Neutrophil (primary cell): ENCODE measurements at regions not wholly inside any gene's neighbourhood (a gene's known extent, or its start where the extent isn't known, plus 50 kb on each side); places are given as distances from the start of the nearest gene placed in this dataset.

Experiments used
- H3K27ac ChIP-seq: fragments of 200-600 bp; sonication (generic); 2 replicates; pipeline ENCODE4 v1.5.1; 2016; ENCODE audit warnings: mild to moderate bottlenecking, moderate library complexity
- H3K27me3 ChIP-seq: fragments of 200-600 bp; sonication (generic); 2 replicates; pipeline ENCODE4 v1.6.0; 2016; ENCODE audit warnings: mild to moderate bottlenecking
- H3K36me3 ChIP-seq: fragments of 200-600 bp; sonication (generic); 2 replicates; pipeline ENCODE4 v1.5.1; 2017
- H3K4me1 ChIP-seq, 2 experiments: fragments of 200-600 bp in 1 of 2; sonication (generic) in 1 of 2; 1 replicate in 1 of 2; 2 replicates in 1 of 2; pipeline versions ENCODE4 v1.5.1 to v1.6.1; 2013 to 2016; ENCODE audit warnings: low read depth in 1 of 2, low read length in 1 of 2, mild to moderate bottlenecking in 1 of 2, moderate library complexity in 1 of 2; ENCODE audit not compliant: control insufficient read depth in 1 of 2, insufficient read depth in 1 of 2
- H3K4me3 ChIP-seq, 2 experiments: fragments of 200-600 bp in 1 of 2; sonication (generic) in 1 of 2; 1 replicate in 1 of 2; 2 replicates in 1 of 2; pipeline ENCODE4 v1.5.1; 2013 to 2016; ENCODE audit warnings: low read depth in 1 of 2, low read length in 1 of 2, mild to moderate bottlenecking in 1 of 2, moderate library complexity in 1 of 2
- H3K9me3 ChIP-seq: fragments of 200-600 bp; sonication (generic); 2 replicates; pipeline ENCODE4 v1.5.1; 2016
- TF ChIP-seq, protein P1 (sequence below): fragments of 200-600 bp; sonication (generic); IDR thresholded peaks from 2 replicates; pipeline ENCODE4 v1.5.1; 2016; ENCODE audit warnings: antibody characterized with exemption

DNA sequence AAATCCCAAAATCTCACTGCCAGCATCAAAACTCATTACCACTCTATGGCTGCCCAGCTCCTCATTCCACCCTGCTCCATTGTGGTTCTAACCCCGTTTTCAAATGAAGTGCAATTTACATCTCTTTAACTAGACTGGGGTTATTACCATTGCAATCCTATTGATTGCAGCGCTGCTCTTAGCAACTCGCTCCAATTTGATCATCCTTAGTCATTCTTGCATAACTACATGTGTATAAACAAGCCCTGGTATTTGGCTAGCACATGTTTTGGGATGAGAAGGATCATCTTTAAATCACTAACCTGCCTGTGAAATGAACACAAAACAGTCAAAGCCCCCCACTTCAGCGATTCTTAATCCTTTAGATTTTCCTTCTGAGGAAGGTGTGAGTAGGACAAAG lies 340.1 kb upstream of the PPARGC1A start:
- H3K36me3 ChIP-seq, result no peaks in the 10 kb centered on the region
- no peak overlapping the region for H3K27ac ChIP-seq
- H3K27me3 ChIP-seq, result no peaks in the 10 kb centered on the region
- H3K4me1 ChIP-seq, result no peaks in the 10 kb centered on the region
- no peaks in the 10 kb centered on the region for H3K9me3 ChIP-seq
- TF ChIP-seq, protein P1, sequence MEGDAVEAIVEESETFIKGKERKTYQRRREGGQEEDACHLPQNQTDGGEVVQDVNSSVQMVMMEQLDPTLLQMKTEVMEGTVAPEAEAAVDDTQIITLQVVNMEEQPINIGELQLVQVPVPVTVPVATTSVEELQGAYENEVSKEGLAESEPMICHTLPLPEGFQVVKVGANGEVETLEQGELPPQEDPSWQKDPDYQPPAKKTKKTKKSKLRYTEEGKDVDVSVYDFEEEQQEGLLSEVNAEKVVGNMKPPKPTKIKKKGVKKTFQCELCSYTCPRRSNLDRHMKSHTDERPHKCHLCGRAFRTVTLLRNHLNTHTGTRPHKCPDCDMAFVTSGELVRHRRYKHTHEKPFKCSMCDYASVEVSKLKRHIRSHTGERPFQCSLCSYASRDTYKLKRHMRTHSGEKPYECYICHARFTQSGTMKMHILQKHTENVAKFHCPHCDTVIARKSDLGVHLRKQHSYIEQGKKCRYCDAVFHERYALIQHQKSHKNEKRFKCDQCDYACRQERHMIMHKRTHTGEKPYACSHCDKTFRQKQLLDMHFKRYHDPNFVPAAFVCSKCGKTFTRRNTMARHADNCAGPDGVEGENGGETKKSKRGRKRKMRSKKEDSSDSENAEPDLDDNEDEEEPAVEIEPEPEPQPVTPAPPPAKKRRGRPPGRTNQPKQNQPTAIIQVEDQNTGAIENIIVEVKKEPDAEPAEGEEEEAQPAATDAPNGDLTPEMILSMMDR, result no peak
- H3K4me3 ChIP-seq, result no peak overlapping the region

DNA sequence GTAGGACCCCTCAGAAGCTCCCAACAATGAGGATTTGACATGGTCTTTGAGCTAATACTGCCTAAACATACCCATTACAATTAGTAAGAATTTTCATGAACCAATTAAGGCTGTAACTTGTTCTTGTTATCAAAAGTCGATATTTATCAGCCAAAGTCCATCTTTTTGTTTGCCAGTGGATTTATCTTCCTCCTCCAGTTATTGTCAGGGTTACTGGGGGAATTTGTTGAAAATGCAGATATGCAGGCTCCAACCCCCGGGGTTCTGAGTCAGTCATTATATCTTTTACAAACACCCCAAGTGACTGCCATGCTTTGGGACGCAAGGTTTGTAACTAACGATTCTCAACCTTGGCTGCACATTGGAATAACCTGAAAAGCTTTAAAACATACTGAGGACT lies 338.8 kb upstream of the PPARGC1A start:
- H3K27ac ChIP-seq, result no peak overlapping the region
- H3K4me1 ChIP-seq, result no peaks in the 10 kb centered on the region
- H3K27me3 ChIP-seq, result no peaks in the 10 kb centered on the region
- no peaks in the 10 kb centered on the region for H3K36me3 ChIP-seq
- no peak overlapping the region for H3K4me3 ChIP-seq
- no peaks in the 10 kb centered on the region for H3K9me3 ChIP-seq
- TF ChIP-seq, protein P1, result no peak

DNA sequence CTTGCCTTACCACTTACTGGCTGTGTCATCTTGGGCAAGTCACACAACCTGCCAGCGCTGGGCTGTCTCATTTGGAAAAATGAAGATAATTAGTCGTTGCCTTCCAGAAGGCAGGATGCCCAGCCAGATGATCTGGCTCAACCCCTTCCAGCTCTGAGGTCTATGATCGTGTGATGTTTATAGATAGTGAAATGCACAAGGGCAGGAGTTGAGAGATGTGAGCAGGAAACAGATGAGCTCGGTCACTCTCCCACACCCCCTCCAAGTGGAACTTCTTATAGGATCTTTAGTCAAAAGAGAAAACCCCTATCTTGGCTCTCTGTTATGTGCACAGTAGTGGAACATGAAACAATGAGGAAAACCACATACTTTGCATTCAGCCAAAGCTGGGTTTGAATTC lies 336.8 kb upstream of the PPARGC1A start:
- no peak overlapping the region for H3K27ac ChIP-seq
- TF ChIP-seq, protein P1, result no peak
- no peaks in the 10 kb centered on the region for H3K4me1 ChIP-seq
- H3K4me3 ChIP-seq, result no peak overlapping the region
- H3K36me3 ChIP-seq, result no peaks in the 10 kb centered on the region
- no peaks in the 10 kb centered on the region for H3K9me3 ChIP-seq
- H3K27me3 ChIP-seq, result no peaks in the 10 kb centered on the region

DNA sequence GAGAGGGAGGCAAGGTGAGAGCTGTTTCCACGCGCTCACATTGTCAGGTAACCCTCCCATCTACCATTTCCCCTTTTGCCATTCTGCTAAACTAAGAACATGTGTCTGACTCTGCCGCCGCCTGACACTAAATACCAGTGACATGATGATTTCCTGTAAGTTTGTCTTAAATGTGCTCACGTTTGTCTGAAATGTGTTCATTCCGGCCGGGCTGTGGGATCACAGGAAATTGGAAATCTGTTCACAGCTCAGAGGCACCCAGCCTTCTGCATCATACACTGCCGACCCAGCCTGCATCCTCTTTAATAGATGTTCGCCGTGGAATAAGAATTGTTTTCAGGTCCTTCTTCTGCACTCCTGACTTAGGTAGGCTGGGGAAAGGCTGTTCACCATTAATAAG lies 336.2 kb upstream of the PPARGC1A start:
- Histone ChIP-seq H3K4me1 (no peaks in the 10 kb centered on the region), H3K4me3 (no peak overlapping the region), H3K9me3 (no peaks in the 10 kb centered on the region), H3K27ac (no peak overlapping the region), H3K36me3 (no peaks in the 10 kb centered on the region), H3K27me3 (no peaks in the 10 kb centered on the region)
- TF ChIP-seq, protein P1, result no peak

DNA sequence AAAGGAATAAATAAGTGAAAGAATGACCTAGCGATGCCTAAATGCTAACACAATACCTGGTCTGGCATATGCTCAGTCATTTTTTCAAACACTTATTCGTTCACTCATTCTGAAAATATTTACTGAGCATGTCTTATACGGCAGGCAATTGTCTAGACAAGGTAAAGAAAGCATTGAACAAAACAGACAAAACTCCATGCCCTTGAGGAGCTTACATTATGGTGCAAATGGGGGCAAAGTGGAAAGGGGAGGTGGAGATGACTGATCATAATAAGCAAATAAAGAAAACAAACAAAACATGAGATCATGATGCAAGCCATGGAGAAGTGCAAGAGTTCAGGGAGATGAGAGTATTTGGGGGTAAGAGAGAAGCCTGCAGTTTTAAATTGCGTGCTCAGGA lies 334.6 kb upstream of the PPARGC1A start:
- H3K27me3 ChIP-seq, result no peaks in the 10 kb centered on the region
- no peaks in the 10 kb centered on the region for H3K4me1 ChIP-seq
- no peaks in the 10 kb centered on the region for H3K9me3 ChIP-seq
- TF ChIP-seq, protein P1, result no peak
- H3K36me3 ChIP-seq, result no peaks in the 10 kb centered on the region
- H3K27ac ChIP-seq, result no peak overlapping the region
- no peak overlapping the region for H3K4me3 ChIP-seq

DNA sequence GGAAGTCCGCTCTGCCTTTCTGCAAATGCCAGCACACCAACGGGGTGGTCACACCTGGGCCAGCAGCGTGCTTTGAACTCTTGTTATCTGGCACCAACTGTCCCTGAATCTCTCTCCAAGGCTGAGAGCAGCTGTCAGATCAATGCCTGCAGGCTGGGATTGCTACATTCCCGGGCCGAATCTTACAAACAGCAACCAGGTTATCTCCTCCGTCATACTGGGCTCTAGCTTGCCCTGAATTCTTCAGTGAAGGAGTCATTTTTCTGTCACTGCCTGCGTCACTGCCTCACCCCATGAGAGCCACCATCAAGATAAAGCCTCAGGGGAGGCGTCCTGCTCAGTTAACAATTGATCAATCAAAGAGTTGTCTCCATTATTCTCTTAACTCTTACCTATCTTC lies 329.4 kb upstream of the PPARGC1A start:
- Histone ChIP-seq H3K27ac (no peak overlapping the region), H3K4me3 (no peak overlapping the region), H3K9me3 (no peaks in the 10 kb centered on the region), H3K36me3 (no peaks in the 10 kb centered on the region), H3K4me1 (no peaks in the 10 kb centered on the region), H3K27me3 (no peaks in the 10 kb centered on the region)
- TF ChIP-seq, protein P1, result no peak
